ENCODE measurements at regions not wholly inside any gene's neighbourhood (a gene's known extent, or its start where the extent isn't known, plus 50 kb on each side); places are given as distances from the start of the nearest gene placed in this dataset.

- ATAC-seq: no peak
- no peak for TF ChIP-seq EP300 (IDR thresholded peaks at IDR 0.05)
- TF ChIP-seq CTCF (IDR thresholded peaks at IDR 0.05): no peak
- H3K27me3 ChIP-seq: no peaks in the 10 kb centered on the region
- peaks cover 0 to 8% (median 0%) of the 10 kb centered on the region in 3 donors for H3K9me3 ChIP-seq
- H3K36me3 ChIP-seq: no peaks in the 10 kb centered on the region
- no peaks in the 10 kb centered on the region for H3K4me1 ChIP-seq
- H3K27ac ChIP-seq: no peak overlapping the region
- no peak overlapping the region for H3K4me3 ChIP-seq
Observed at GRCh38 chr4:141580523-141580922, 55.9 kb upstream of the IL15 start.

All from gastroesophageal sphincter (tissue), 4 donors.